ENCODE measurements at regions not wholly inside any gene's neighbourhood (a gene's known extent, or its start where the extent isn't known, plus 50 kb on each side); places are given as distances from the start of the nearest gene placed in this dataset.
"Not testable (repeated sequence)": the region's sequence is repeated elsewhere in the genome, so short reads cannot be mapped to it uniquely, and the experiment has no call there.

- no peaks in the 10 kb centered on the region for H3K36me3 ChIP-seq (ENCODE audit: low read depth)
- no peak overlapping the region for H3K27ac ChIP-seq (ENCODE audit: poor library complexity, severe bottlenecking)
- no peaks in the 10 kb centered on the region for H3K4me1 ChIP-seq (ENCODE audit: insufficient read depth, poor library complexity, severe bottlenecking)
- H3K9me3 ChIP-seq (ENCODE audit: severe bottlenecking), result no peaks in the 10 kb centered on the region
- TF ChIP-seq, protein P1, sequence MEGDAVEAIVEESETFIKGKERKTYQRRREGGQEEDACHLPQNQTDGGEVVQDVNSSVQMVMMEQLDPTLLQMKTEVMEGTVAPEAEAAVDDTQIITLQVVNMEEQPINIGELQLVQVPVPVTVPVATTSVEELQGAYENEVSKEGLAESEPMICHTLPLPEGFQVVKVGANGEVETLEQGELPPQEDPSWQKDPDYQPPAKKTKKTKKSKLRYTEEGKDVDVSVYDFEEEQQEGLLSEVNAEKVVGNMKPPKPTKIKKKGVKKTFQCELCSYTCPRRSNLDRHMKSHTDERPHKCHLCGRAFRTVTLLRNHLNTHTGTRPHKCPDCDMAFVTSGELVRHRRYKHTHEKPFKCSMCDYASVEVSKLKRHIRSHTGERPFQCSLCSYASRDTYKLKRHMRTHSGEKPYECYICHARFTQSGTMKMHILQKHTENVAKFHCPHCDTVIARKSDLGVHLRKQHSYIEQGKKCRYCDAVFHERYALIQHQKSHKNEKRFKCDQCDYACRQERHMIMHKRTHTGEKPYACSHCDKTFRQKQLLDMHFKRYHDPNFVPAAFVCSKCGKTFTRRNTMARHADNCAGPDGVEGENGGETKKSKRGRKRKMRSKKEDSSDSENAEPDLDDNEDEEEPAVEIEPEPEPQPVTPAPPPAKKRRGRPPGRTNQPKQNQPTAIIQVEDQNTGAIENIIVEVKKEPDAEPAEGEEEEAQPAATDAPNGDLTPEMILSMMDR (IDR thresholded peaks at IDR 0.05; ENCODE audit: poor library complexity, severe bottlenecking), result no peak
- DNase-seq (ENCODE audit: low spot score) (no peak), ATAC-seq (ENCODE audit: low read depth) (no peak)
- no peak overlapping the region for H3K4me3 ChIP-seq (ENCODE audit: severe bottlenecking)
- peaks cover 2% of the 10 kb centered on the region for H3K27me3 ChIP-seq (ENCODE audit: insufficient read depth, poor library complexity, severe bottlenecking)
Measured at GRCh38 chr18:70822691-70823090, 533.8 kb downstream of the SOCS6 start.

DNA sequence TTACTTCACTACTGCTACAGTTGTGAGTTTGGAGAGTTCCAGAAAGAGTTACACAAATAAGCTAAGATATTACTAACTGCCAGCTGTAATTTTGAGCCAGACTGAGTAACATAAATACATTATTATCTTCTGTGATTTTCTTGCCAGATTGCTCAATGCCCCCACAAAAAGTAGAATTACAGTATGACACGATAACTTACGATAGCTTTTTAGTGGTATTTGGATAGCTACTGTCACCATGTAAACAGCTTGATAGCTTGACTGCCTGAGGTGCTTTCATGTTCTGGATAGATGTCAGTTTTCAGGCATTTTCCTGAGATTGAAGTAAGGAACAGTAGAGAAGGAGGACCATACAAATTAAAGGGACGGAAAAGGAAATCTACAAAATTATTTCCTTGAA is 533.3 kb downstream of the SOCS6 start:
- H3K4me3 ChIP-seq (ENCODE audit: severe bottlenecking), result no peak overlapping the region

GRCh38 chr18:70808481-70809056 is 519.7 kb downstream of the SOCS6 start:
- H3K36me3 ChIP-seq (ENCODE audit: low read depth), result no peaks in the 10 kb centered on the region
- H3K4me1 ChIP-seq (ENCODE audit: insufficient read depth, poor library complexity, severe bottlenecking), result no peaks in the 10 kb centered on the region
- H3K27me3 ChIP-seq (ENCODE audit: insufficient read depth, poor library complexity, severe bottlenecking), result no peaks in the 10 kb centered on the region
- DNase-seq (ENCODE audit: low spot score), result no peak
- no peak overlapping the region for H3K27ac ChIP-seq (ENCODE audit: poor library complexity, severe bottlenecking)
- no peak for ATAC-seq (ENCODE audit: low read depth)
- TF ChIP-seq, protein P1 (IDR thresholded peaks at IDR 0.05; ENCODE audit: poor library complexity, severe bottlenecking), result no peak
- no peak overlapping the region for H3K4me3 ChIP-seq (ENCODE audit: severe bottlenecking)
- H3K9me3 ChIP-seq (ENCODE audit: severe bottlenecking), result no peaks in the 10 kb centered on the region

More for the DNA sequence above, 533.3 kb downstream of the SOCS6 start:
- no peak for ATAC-seq (ENCODE audit: low read depth)
- Histone ChIP-seq H3K36me3 (ENCODE audit: low read depth) (no peaks in the 10 kb centered on the region), H3K4me1 (ENCODE audit: insufficient read depth, poor library complexity, severe bottlenecking) (no peaks in the 10 kb centered on the region), H3K27me3 (ENCODE audit: insufficient read depth, poor library complexity, severe bottlenecking) (peaks cover 2% of the 10 kb centered on the region), H3K27ac (ENCODE audit: poor library complexity, severe bottlenecking) (no peak overlapping the region), H3K9me3 (ENCODE audit: severe bottlenecking) (no peaks in the 10 kb centered on the region)
- TF ChIP-seq, protein P1 (IDR thresholded peaks at IDR 0.05; ENCODE audit: poor library complexity, severe bottlenecking), result no peak
- no peak for DNase-seq (ENCODE audit: low spot score)

GRCh38 chr18:70781860-70782453 is 493.1 kb downstream of the SOCS6 start:
- Histone ChIP-seq H3K27me3 (ENCODE audit: insufficient read depth, poor library complexity, severe bottlenecking) (peaks cover 9% of the 10 kb centered on the region), H3K36me3 (ENCODE audit: low read depth) (no peaks in the 10 kb centered on the region), H3K4me3 (ENCODE audit: severe bottlenecking) (no peak overlapping the region), H3K9me3 (ENCODE audit: severe bottlenecking) (no peaks in the 10 kb centered on the region), H3K4me1 (ENCODE audit: insufficient read depth, poor library complexity, severe bottlenecking) (no peaks in the 10 kb centered on the region), H3K27ac (ENCODE audit: poor library complexity, severe bottlenecking) (no peak overlapping the region)
- TF ChIP-seq, protein P1 (IDR thresholded peaks at IDR 0.05; ENCODE audit: poor library complexity, severe bottlenecking), result peak; percentile 81
- ATAC-seq (ENCODE audit: low read depth), result peak; percentile 67; the same call in 2 of the 3 replicates
- no peak for DNase-seq (ENCODE audit: low spot score)

DNA sequence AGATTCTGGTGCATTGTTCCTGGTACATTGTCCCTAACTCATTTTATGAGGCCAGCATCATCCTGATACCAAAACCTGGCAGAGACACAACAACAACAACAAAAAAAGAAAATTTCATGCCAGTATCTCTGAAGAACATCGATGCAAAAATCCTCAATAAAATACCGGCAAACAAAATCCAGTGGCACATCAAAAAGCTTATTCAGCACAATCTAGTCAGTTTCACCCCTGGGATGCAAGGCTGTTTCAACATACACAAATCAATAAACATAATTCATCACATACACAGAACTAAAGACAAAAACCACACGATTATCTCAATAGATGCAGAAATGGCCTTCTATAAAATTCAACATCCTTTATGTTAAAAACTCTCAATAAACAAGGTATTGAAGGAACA is 477.4 kb downstream of the SOCS6 start:
- not testable (repeated sequence) for DNase-seq (ENCODE audit: low spot score); H3K4me1 ChIP-seq (ENCODE audit: insufficient read depth, poor library complexity, severe bottlenecking); H3K4me3 ChIP-seq (ENCODE audit: severe bottlenecking); ATAC-seq (ENCODE audit: low read depth); H3K27ac ChIP-seq (ENCODE audit: poor library complexity, severe bottlenecking); H3K9me3 ChIP-seq (ENCODE audit: severe bottlenecking); H3K27me3 ChIP-seq (ENCODE audit: insufficient read depth, poor library complexity, severe bottlenecking); H3K36me3 ChIP-seq (ENCODE audit: low read depth)
